ENCODE measurements at regions not wholly inside any gene's neighbourhood (a gene's known extent, or its start where the extent isn't known, plus 50 kb on each side); places are given as distances from the start of the nearest gene placed in this dataset.

- H3K27ac ChIP-seq = no peak overlapping the region
- ATAC-seq (no peak), DNase-seq (ENCODE audit: low read depth in 1 of 2, low spot score in 1 of 2) (no peak), FAIRE-seq (no peak)
- CTCF ChIA-PET = no interaction called here
- no peak overlapping the region for H3K4me3 ChIP-seq
- POLR2A ChIA-PET = no interaction called here
- H3K4me2 ChIP-seq = no peak overlapping the region
- H3K9me3 ChIP-seq = no peaks in the 10 kb centered on the region
- no peak for TF ChIP-seq USF2 (IDR thresholded peaks at IDR 0.05)
- TF ChIP-seq REST (IDR thresholded peaks at IDR 0.05) = no peak
- no peak for TF ChIP-seq SMC3 (IDR thresholded peaks at IDR 0.05)
- no peak for TF ChIP-seq FOSB (CRISPR knock-in tag; IDR thresholded peaks at IDR 0.05)
- TF ChIP-seq EHF (CRISPR knock-in tag; IDR thresholded peaks at IDR 0.05) = no peak
- TF ChIP-seq RARB (CRISPR knock-in tag; IDR thresholded peaks at IDR 0.05) = no peak
- no peak for TF ChIP-seq POLR2A (IDR thresholded peaks at IDR 0.05; ENCODE audit: low read length)
- no peak for TF ChIP-seq ESRRA (IDR thresholded peaks at IDR 0.05; ENCODE audit: borderline replicate concordance, low read length)
- TF ChIP-seq PHF8 (IDR thresholded peaks at IDR 0.05; ENCODE audit: borderline replicate concordance, low read depth) = no peak
- TF ChIP-seq CBX2 (IDR thresholded peaks at IDR 0.05; ENCODE audit: borderline replicate concordance, low read depth) = no peak
- TF ChIP-seq RAD21 (conservative IDR thresholded peaks at IDR 0.05 in 1 of 2, IDR thresholded peaks at IDR 0.05 in 1 of 2) = no peak
- no peak for TF ChIP-seq HOXA7 (CRISPR knock-in tag; IDR thresholded peaks at IDR 0.05)
- TF ChIP-seq ATOH8 (CRISPR knock-in tag; IDR thresholded peaks at IDR 0.05; ENCODE audit: low read depth) = no peak
- TF ChIP-seq RFX5 (IDR thresholded peaks at IDR 0.05) = no peak
- TF ChIP-seq POLR2AphosphoS2 (conservative IDR thresholded peaks at IDR 0.05; ENCODE audit: low read length) = no peak
- WGBS (ENCODE audit: missing lambda C conversion rate) = 54% methylated on average over 1 of the region's 1 CpG
- no peaks in the 10 kb centered on the region for H3K4me1 ChIP-seq
These were observed 269.4 kb upstream of the PEX5L start for GRCh38 chr3:180306155-180306554.

- no peaks in the 10 kb centered on the region for H3K9me3 ChIP-seq
- H3K4me1 ChIP-seq = no peaks in the 10 kb centered on the region
- ChIA-PET POLR2A (no interaction called here), CTCF (no interaction called here)
- ATAC-seq (no peak), DNase-seq (ENCODE audit: low read depth in 1 of 2, low spot score in 1 of 2) (no peak), FAIRE-seq (no peak)
- 17% methylated on average over 7 of the region's 7 CpGs for WGBS (ENCODE audit: missing lambda C conversion rate)
- TF ChIP-seq CHD2 (IDR thresholded peaks at IDR 0.05; ENCODE audit: low read length, partially characterized antibody) = no peak
- no peak overlapping the region for H3K4me2 ChIP-seq
- no peak overlapping the region for H3K27ac ChIP-seq
- H3K4me3 ChIP-seq = no peak overlapping the region
These were observed 270.0 kb upstream of the PEX5L start for GRCh38 chr3:180306691-180307090.

- DNase-seq (ENCODE audit: low read depth in 1 of 2, low spot score in 1 of 2) = no peak
- Histone ChIP-seq H3K27ac (no peak overlapping the region), H3K4me3 (no peak overlapping the region), H3K4me2 (no peak overlapping the region), H3K9me3 (no peaks in the 10 kb centered on the region), H3K4me1 (no peaks in the 10 kb centered on the region)
- 67% methylated on average over 1 of the region's 1 CpG for WGBS (ENCODE audit: missing lambda C conversion rate)
- ATAC-seq = no peak
- ChIA-PET POLR2A (no interaction called here), CTCF (no interaction called here)
- no peak for FAIRE-seq
- TF ChIP-seq REST (IDR thresholded peaks at IDR 0.05) = no peak
- no peak for TF ChIP-seq JUNB (IDR thresholded peaks at IDR 0.05)
- TF ChIP-seq CBX8 (IDR thresholded peaks at IDR 0.05) = no peak
- no peak for TF ChIP-seq CEBPB (IDR thresholded peaks at IDR 0.05)
- TF ChIP-seq PBX3 (IDR thresholded peaks at IDR 0.05) = no peak
- no peak for TF ChIP-seq ELK1 (IDR thresholded peaks at IDR 0.05; ENCODE audit: low read depth, low read length)
- no peak for TF ChIP-seq POLR2A (IDR thresholded peaks at IDR 0.05; ENCODE audit: low read length)
- no peak for TF ChIP-seq BHLHE40 (IDR thresholded peaks at IDR 0.05; ENCODE audit: low read depth, low read length)
- no peak for TF ChIP-seq FOXS1 (CRISPR knock-in tag; IDR thresholded peaks at IDR 0.05)
- no peak for TF ChIP-seq NFE2L2 (conservative IDR thresholded peaks at IDR 0.05; ENCODE audit: low read length)
These were observed 274.5 kb upstream of the PEX5L start for GRCh38 chr3:180311242-180311641.
